ENCODE measurements at regions not wholly inside any gene's neighbourhood (a gene's known extent, or its start where the extent isn't known, plus 50 kb on each side); places are given as distances from the start of the nearest gene placed in this dataset.

DNA sequence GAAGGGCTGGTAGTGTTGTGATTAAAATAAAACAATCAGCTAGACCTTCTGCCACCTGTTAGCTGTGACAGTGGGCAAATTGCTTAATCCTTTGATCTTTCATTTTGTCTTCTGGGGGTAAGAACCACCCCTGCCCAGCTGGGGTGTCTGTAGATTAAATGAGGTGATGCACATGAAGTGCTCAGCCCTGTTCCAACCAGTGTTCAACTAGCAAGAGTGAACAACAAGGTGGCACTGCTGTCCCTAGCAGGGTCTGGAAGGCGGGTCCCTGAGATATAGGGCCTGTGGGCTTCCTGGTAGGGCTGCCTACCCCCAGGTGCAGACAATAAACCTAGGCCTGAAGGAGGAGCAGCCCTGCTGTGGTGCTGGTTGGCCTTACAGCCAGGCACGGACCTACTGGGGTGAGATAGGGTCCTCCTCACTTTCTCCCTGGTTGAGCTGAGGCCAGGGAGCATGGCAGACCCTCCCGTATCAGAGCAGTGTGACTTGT lies 60.6 kb downstream of the ARL6IP4 start:
- DNase-seq: no peak

DNA sequence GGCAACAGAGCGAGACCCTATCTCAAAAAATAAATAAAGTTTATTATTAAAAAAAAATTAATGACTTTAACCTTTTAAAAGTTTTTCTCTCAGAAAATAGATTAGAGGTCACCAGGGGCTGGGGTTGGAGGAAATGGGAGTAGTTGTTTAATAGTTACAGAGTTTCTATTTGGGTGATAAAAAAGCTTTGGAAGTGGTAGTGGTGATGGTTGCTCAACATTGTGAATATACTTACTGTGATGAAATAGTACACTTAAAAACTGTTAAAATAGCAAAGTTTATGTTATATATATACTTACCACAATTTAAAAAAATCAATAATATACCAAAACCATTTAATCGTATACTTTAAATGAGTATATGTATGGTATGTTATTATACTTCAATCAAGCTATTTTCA lies 59.6 kb downstream of the ARL6IP4 start:
- no peak for DNase-seq

DNA sequence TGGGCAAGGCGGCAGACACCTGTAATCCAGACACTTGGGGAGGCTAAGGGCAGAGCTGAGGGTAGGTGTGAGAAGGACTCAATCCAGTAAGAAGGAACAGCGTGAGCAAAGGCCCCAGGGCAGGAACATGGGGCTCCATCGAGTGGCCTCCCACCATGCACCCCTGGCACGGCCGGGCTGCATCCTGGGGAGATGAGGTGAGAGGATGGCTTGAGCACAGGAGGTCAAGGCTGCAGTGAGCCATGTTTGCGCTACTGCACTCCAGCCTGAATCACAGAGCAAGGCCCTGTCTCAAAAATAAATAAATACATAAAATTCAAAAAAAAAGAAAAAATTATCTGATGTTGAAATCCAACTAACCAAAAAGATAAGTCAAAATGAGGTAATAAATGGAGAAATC lies 58.5 kb downstream of the ARL6IP4 start:
- no peak for DNase-seq

DNA sequence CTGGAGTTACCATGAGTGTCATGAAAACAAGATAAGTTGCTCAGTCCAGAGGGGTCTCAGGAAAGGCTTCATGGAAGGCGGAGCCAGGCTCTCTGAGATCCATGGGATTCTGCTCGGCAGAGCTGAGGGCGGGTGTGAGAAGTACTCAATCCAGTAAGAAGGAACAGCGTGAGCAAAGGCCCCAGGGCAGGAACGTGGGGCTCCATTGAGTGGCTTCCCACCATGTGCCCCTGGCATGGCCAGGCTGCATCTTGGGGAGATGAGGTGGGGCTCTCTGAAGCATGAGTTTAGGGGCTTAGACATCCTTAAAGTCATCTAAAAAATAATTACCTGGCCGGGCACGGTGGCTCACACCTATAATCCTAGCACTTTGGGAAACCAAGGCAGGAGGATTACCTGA lies 58.0 kb downstream of the ARL6IP4 start:
- DNase-seq: no peak

DNA sequence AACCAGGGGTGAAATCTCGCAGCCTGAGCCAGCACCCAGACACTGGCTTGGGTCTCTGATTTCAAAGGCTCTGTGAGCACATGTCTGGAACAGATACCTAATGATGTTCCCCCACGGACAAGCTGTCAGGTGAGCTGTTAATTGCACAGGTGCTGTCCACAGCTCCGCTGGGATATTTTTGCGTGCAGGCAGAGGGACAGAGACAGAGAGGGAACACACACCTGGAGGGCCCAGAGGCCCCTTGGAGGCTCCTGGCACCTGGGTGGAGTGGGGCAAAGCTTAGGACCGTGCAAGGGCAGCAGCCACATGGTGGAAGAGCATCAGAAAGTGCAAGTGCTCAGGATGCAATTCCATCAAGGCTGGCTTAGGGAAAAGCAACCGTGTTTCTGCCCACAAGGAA lies 57.3 kb downstream of the ARL6IP4 start:
- no peak for DNase-seq

DNA sequence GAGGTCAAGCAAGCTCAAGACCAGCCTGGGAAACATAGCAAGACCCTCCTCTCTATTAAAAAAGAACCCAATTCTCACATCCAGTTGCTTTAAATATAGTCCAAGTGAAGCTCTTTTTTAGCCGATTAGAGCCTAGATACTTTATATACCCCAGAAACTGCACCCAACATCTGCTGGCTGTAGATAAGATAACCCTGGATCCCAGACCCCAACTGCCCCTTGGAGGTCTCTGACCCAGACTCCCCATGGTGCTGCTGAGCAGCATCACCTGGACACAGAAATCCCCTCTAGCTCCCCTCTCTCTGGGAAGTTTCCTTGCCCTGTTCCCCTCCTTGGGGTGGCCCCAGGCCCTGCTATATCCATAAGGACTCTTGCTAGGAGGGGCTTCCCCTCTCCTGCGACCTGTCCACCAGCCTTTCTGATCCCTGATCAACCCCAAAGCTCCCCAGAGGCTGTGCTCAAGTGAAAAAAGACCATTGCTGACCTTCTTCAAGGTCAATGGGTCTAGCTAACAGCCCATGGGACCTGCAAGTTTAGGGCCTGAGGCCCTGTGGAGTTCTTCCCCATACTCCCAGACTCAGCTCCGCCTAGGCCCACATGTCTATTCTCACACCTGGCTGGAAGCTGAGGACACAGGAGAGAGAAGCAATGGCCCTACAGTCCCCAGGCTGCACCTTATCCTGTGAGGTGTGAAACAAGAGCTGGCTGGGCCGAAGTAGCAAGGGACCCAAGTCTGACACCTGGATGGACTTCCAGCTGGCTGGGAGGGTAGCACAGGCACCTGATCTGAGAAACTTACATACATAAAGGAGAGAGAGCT lies 56.2 kb downstream of the ARL6IP4 start:
- DNase-seq: no peak

DNA sequence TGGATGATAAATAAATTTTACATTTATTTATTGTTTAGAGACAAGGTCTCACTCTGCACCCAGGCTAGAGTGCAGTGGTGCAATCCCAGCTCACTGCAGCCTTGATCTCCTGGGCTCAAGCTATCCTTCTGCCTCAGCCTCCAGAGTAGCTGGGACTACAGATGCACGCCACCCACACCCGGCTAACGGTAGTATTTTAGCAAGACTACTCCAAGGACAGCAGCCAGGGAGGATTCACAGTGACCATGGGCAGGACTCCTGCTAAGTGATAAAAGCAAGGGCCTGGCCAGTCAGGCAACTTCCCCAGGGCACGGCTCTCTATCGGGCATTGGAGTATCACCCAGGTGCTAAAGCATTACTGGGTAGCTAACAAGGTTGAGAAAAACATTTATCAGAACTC lies 55.4 kb downstream of the ARL6IP4 start:
- no peak for DNase-seq

DNA sequence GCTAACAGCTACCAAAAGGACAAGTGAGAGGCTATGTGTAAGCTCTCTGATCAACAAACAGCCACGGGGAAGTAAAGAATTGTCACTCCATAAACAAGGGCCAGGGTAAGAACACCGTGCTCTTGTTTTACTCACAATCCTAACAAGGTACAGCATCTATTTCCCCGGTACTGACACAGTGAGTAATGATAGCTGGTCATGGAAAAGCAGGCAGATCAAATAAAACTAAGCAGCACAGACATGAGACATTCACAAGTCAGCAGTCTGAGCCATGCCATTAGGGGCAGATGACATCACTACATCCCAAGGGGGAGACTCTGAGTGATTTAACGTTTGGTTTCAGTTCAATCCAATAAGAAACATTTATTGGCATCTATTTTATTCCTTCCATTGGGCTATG lies 54.4 kb downstream of the ARL6IP4 start:
- no peak for DNase-seq

DNA sequence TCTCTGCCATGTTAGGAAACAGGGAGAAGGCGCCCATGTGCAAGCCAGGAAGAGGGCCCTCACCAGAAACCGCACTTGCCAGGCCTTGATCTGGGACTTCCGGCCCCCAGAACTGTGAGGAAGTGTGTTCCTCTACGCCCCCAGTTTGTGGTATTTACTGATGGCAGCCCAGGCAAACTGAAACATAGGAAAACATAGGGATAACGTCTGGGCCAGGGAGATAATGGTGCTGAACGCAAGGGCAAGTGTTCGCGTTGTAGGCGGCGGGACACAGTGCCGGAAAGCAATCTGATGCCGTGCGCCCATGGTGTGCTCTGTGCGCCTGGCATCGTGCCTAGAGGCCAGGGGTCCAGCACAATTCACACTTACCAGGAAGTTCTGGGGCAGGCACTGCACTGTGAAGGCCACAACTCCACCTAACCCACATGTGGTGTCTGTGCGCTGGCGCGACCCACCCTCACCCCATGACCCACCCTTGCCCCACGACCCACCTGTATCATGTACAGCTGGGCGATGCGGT lies 53.6 kb downstream of the ARL6IP4 start:
- DNase-seq: no peak

DNA sequence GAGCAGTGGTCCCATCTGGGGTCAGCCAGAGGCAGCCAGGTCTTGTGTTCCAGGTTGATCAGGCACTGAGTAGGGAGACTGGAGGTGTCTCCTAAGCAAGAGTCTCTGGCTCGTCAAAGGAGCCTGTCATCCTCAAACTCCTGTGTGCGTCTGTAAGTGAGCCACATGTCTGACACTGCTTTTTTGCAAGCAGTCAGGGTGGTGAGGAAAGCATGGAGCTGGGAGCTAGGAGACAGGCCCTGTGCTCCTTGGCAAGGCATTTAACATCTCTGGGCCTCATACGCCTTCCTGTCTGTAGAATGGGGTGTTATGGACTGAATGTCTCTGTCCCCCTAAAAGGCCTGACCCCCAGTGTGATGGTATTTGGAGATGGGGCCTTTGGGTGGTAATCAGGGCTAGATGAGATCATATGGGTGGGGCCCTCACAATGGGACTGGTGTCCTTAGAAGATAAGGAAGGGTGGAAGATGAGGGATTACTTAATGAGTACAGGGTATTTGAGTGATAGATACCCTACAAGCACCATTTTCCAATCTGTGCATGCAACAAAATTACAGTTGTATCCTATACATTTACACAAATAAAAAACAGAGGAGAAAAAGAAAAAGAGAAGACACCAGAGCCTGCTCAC lies 53.0 kb downstream of the ARL6IP4 start:
- DNase-seq: no peak

DNA sequence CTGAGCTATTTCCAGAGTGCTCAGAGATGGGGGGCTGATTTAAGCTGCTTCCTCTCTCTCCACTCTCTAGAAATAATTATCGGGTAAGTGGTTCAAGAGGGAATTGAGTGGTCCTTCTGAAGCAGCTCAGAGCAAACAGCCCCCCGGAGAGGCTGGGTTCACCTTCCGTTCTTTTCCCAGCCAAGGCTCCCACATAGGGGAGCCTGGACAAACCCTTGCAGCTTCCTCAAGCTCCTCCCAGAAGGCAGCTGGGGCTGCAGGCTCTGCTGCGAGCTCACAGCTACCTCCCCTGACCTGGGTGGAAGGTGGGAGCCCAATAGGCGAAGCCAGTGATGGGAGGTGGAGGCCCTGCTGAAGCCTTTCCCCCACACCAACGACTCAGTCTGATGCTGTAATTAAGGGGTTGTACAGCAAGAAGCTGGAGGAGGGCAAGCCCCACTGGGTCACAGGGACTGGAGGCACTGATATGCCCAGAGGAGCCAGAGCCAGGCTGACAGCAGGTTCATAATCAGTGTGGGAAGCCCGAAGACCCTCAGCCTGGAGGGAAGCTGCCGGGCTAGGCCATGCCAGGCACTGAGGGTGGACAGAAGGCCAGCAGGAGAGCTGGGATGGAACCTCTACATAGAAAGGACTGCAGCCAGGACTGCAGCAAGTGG lies 52.4 kb downstream of the ARL6IP4 start:
- DNase-seq: no peak
